ENCODE measurements at regions not wholly inside any gene's neighbourhood (a gene's known extent, or its start where the extent isn't known, plus 50 kb on each side); places are given as distances from the start of the nearest gene placed in this dataset.

DNA sequence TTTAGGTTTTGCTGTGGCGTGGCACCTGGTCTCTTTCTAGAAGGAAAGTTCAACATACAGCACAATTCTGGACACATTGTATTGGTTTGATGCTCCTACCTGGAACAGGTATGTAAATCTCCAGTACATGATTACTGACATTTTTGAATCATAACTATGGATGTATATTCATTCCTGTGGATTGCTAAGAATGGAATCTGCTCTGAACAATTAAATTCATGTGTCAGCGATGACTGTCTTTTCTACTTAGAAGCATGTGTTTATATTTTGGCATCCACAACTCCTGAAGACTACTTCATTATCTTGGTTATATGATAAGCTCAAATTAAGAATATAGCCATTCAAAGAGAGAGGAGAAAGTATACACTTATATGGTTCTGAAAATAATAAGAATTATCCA lies 291.8 kb downstream of the CHRM3 start:
- no peak for DNase-seq (ENCODE audit: low read depth)

DNA sequence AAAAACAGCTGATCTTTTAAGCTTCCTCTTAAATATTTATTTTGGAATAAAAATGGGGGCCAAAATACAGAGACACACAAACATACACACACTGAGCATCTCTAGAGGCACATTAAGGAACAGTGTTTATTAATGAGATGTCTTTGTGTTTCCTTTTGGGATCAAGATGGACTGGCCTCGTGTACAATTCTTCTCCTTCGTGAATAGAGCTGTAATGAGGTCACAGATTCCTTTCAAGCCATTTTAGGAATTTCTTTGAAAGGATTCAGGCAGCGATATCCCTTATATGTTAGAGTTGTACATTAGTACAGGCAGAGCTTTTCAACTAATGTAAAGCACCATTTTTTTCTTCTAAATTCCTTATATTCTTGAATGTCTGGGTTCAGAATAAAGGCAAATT lies 295.7 kb downstream of the CHRM3 start:
- DNase-seq (ENCODE audit: low read depth), result no peak

GRCh38 chr1:239682960-239683359 lies 296.6 kb downstream of the CHRM3 start:
- no peak for DNase-seq (ENCODE audit: low read depth)

DNA sequence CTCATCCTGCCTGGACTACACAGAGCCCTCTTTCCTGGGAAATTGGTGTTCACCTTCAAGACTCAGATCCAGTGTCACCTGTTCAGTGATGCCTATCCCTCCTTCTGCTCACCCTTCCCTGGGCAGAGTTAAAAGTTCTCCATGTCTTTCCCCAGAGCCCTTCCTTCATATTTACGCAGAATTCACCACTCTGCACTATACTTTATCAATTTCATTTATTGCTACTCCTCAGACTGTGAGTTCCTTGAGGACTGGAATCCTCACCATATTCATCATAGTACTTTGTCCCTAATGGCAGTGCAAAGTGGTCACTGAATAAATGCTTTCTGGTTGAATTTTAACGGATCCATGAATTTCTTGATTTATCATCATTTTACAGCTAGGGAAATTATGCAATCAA lies 300.0 kb downstream of the CHRM3 start:
- no peak for DNase-seq (ENCODE audit: low read depth)

DNA sequence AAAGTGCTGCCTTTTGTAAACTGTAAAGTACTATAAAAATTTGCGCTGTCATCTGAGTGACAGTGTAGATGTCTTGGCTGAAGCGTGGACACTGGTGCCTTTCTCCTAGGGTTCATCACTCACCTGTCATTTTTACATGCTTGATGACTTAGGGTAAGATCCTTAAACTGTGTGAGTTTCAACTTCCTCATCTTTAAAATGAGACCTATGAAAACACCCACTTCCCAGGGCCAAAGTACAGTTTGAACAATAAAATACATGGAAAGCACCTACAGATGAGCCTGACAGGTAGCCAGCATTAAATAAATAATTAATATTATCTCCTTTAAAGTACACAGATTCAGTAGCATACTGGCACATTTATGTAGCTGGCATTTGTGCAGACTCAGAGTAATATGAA lies 309.9 kb downstream of the CHRM3 start:
- no peak for DNase-seq (ENCODE audit: low read depth)

GRCh38 chr1:239700667-239701066 lies 314.3 kb downstream of the CHRM3 start:
- no peak for DNase-seq (ENCODE audit: low read depth)

DNA sequence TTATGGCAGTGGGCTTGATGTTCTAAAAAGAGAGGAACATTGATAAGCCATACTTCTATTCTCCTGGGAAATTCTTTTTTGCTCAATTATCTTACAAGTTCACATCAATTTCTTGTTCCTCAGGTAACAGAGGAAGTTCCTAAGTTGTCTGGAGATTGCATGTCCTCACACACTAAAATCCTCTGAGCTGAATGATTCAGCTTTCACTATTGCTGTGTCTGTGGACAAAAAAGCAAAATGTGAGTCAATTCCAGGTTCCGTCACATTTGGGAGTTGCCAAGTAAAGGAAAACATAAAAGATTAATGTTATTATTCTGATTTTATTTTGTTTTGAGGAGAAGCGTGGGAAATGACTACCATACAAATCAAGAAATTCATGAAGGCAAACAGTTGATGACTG lies 316.7 kb downstream of the CHRM3 start:
- no peak for DNase-seq (ENCODE audit: low read depth)

GRCh38 chr1:239706245-239706892 lies 320.0 kb downstream of the CHRM3 start:
- DNase-seq (ENCODE audit: low read depth), result no peak

GRCh38 chr1:239707615-239708014 lies 321.2 kb downstream of the CHRM3 start:
- no peak for DNase-seq (ENCODE audit: low read depth)

- no peak for DNase-seq (ENCODE audit: low read depth)
These were observed 322.3 kb downstream of the CHRM3 start for GRCh38 chr1:239708622-239709021.

DNA sequence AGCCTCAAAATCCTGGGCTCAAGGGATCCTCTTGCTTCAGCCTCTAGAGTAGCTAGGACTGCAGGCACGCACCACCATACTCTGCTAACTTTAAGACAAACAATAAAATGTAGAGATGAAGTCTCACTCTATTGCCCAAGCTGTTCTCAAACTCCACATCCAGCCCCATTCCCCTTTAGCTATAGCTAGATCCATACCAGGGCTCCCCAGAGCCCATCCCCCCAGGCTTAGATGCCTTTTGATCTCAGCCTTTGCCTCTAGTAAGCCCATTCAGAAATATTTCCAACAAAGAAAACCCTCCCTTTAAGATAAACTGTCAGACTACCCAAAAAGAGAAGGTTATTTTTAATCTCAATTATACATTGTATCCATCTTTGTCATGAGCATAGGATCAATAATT lies 325.4 kb downstream of the CHRM3 start:
- DNase-seq (ENCODE audit: low read depth), result no peak

DNA sequence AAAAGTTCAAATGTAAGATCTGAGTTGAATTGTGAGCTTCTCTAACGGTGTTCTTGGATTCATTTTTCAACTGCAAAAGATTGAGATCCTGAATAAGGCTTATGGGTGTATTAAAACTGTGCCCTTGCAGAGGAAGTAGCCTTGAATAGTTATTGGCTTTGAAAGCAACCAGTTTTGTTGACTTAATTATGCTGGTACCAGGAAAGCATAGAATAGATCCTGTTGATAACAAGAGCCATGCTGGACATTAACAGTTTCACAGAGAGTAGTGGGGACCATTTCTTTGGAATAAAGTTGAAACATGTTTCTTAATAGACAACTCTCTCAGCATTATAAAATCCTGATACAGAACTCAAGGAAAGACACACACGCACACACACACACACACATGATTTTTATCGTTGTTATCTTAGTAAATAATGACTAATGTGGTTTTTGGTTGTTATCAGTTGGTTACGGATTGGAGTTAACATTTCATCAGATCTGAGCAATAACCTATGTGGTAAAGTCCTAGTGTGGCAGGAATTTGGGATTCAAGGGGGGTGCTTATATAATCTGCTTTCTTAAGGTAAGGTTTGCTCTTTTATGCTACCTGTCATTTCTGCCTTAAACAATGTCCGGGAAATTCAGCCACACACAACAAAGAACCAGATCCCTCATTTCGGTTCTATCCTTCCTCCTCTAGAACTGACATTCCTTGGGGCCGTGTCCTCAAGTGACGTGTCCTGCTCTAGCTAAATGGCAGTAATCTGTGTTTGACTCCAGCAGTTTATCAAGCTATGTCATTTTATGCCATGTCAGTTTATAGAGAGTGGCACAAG lies 330.9 kb downstream of the CHRM3 start:
- no peak for DNase-seq (ENCODE audit: low read depth)

DNA sequence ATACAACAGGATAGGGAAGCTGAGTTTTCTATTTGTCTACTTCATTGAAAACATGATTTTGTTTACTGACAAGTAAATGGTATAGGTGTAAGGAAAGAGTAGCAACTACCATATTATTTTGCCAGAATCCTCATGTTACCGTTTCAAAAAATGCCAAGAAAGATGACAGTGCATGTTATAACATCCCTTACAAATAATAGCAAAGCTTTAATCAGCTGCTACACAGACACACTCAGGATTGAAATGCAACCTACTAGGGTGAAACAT lies 331.5 kb downstream of the CHRM3 start:
- no peak for DNase-seq (ENCODE audit: low read depth)

GRCh38 chr1:239718571-239718970 lies 332.2 kb downstream of the CHRM3 start:
- DNase-seq (ENCODE audit: low read depth), result no peak

DNA sequence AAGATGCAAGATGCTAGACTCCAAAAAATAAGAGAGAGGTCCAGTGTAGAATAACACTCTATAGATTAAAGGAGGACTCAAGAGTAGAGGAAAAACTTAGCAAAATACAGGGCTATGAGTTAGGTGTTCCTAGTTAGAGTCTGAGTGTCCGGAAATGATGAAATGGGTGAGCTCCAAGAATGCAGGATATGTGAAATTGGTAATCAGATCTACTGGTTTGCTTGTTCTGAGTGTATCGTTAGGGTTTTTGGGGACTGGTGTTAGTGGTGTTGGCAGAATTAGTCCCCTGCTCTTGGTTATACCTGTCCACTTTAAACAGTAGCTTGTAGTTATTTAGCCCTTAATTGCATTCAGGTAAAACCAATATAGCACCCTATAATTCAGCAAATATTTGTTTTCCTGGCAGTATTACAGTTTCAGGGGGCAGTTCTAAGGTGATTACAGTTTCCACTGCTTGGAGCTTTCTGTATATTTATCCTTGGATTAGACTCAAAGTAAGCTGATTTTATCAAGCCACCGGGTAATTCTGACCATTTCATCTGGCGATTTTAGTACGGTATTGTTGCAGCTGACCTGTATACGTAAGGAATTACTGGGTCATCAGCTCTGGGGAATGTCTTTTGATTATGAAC lies 332.7 kb downstream of the CHRM3 start:
- no peak for DNase-seq (ENCODE audit: low read depth)

GRCh38 chr1:239719642-239720258 lies 333.4 kb downstream of the CHRM3 start:
- DNase-seq (ENCODE audit: low read depth), result no peak

- DNase-seq (ENCODE audit: low read depth), result no peak
These were observed 335.7 kb downstream of the CHRM3 start for GRCh38 chr1:239722035-239722434.

DNA sequence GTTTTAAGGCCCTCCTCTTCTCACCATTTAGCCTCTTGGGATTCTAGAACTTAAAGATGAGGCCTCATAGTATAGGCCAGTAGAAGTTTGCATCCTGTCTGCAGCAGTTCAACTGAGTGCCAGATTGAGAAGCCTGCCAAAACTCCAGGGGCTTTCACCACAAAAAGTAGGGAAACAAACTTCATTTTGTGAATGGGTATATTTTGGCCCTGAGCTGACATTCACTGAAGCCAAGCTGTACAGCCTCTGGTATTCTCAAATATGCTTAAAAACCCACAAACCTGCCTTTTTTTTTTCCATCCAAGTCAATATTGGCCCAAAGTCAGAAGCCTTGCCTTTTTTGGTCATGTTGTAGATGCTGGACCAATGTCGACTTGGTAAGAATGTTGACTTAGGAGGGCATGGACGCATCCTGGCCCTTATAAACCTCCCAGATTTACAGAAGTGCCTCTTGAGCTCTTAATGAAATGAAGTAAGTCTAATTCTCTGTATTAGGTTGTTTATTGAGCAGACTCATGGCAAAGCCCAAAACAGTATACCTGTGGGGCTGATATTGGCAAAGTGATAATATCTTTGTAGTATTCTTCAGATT lies 337.5 kb downstream of the CHRM3 start:
- no peak for DNase-seq (ENCODE audit: low read depth)

- DNase-seq (ENCODE audit: low read depth), result no peak
These were observed 339.0 kb downstream of the CHRM3 start for GRCh38 chr1:239725371-239725770.

DNA sequence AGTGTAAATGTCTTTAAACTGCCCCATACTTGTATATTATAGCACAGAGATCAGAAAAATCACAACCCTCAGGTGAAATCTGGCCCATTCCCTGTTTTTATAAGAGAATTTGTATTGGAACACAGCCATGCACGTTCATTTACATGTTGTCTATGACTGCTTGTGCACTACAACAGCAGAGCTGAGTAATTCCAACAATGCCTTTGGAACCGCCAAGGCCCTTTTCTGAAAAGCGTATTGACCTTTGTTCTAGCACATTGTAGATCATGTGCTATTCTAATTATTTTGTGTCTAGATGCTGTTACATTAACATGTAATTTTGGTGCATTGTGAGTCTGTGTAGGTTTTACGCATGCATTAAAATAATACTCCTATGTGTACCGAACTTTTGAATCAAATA lies 339.6 kb downstream of the CHRM3 start:
- DNase-seq (ENCODE audit: low read depth), result no peak

- no peak for DNase-seq (ENCODE audit: low read depth)
These were observed 344.0 kb downstream of the CHRM3 start for GRCh38 chr1:239730378-239730777.

- no peak for DNase-seq (ENCODE audit: low read depth)
These were observed 344.8 kb downstream of the CHRM3 start for GRCh38 chr1:239731082-239731748.
